GM19328 (cell line): ENCODE measurements at regions not wholly inside any gene's neighbourhood (a gene's known extent, or its start where the extent isn't known, plus 50 kb on each side); places are given as distances from the start of the nearest gene placed in this dataset.
"Not testable (repeated sequence)": the region's sequence is repeated elsewhere in the genome, so short reads cannot be mapped to it uniquely, and the experiment has no call there.

ENCODE experiments used
- ATAC-seq: cut with Tn5 transposase; IDR thresholded peaks from one replicate; pipeline ENCODE4 v1.9.1; 2021; ENCODE audit warnings: mild to moderate bottlenecking, moderate library complexity; ENCODE audit not compliant: unreplicated experiment

GRCh38 chr15:79538527-79538926, 106.4 kb downstream of the MINAR1 start:
- ATAC-seq: no peak

DNA sequence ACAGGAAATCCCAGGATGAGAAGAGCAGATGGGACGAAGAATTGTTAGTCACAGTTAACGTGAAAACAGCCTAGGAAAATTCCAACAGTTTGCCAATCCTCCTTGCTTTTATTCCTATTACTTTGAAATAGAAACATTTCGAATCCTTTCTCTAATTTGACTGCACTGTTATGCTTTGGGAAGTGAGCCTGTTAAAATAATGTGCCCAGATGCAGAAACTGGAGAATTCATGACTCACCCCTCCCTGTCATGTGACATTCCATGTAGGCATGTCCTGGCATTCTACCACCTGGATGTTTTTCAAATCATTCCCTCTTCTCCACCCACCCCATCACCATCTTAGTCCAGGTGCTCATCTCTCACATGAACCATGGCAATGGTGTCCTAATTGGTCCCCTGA, 107.3 kb downstream of the MINAR1 start:
- ATAC-seq: no peak

DNA sequence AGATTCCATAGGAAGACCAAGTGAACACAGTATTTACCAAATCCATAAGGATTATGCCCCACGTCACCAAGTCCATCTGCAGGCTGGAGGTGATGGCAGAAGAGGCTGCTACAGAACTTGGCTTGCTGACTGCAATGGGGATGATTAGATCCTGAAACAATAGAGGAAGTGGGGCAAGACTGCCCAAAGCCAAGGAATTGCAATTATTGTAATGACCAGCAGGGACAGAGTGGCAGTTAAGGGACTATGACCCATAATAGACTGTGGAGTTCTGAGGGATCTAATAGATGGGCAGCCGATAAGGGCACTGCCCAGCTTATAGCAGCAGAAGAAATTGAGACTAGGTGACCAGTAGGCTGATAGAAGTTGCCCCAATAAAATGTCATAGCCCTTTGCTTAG, 108.4 kb downstream of the MINAR1 start:
- no peak for ATAC-seq

DNA sequence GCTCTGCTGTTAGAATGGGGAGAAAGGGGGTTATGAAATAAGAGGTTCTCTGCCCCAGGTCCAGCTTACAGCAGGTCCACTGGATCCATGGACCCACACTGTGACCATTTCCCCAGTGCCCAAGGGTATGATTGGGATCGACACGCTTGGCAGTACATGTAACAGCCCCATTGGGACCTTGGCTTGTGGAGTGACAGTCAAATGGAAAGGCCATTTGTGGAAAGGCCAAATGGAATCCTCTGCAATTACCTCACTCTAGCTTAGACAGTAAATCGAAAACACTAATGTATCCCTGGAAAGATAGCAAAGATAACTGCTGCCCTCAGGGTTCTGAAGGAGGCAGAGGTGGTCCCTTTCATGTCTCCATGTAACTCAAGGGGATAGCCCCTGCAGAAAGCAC, 109.1 kb downstream of the MINAR1 start:
- no peak for ATAC-seq

DNA sequence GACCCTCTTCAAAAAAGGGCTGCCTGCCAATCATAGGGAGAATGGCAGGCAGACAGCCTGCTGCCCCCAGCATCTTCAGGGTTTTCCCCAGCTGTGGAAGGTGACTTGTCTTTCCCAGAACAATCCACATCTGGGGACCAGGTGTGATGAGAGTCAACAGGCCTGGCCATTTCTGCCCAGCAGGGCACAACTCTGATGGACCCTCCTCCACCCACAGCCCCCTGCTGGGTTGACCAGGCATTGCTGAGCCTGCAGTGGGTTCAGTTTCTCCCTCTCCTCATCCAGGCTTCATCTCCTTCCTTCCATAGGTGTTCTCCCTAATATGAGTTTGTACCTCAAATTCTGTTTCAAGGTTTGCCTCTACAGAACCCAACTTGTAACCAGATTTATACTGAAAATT, 111.0 kb downstream of the MINAR1 start:
- ATAC-seq: no peak

DNA sequence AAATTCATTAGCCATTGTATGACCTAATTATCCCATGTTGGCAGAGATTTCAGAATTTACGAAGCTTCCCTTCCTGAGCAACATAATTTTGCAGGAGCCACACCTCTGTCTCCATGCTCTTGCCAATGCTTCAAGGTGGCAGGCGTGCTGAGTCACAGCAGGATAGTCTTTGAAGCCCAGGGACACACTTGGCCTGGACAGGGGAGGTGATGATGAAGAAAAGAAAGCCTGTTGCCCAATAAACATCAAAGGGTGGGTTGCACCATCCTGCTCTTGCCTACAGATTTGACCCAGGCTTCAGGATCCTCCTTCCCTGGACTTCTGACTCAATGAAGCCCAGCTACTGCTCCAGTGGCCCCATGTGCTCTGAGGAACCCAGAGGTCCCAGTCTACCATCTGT, 117.1 kb downstream of the MINAR1 start:
- ATAC-seq: no peak

GRCh38 chr15:79560384-79560783, 128.2 kb downstream of the MINAR1 start:
- no peak for ATAC-seq

- no peak for ATAC-seq
Observed at GRCh38 chr15:79561982-79562381, 129.8 kb downstream of the MINAR1 start.

GRCh38 chr15:79562403-79562815, 130.3 kb downstream of the MINAR1 start:
- ATAC-seq: no peak

DNA sequence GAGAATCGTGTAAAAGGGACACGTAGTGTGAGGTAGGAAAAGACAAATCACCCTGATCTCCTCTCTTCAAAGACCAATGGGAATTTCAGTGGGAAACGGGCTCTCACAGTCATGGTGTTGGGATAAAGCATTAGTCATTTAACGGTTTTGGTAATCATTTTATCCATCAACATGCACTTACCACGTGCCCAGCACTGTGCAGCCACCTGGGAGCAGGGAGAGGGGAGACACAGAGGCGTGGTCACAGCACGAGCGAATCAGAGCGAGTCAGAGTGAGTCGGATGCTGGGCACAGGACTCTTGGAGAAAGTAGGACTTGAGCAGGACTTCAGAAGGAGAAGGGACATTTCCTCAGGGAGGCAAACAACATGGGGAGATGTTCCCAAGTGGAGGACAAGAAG, 130.8 kb downstream of the MINAR1 start:
- no peak for ATAC-seq

DNA sequence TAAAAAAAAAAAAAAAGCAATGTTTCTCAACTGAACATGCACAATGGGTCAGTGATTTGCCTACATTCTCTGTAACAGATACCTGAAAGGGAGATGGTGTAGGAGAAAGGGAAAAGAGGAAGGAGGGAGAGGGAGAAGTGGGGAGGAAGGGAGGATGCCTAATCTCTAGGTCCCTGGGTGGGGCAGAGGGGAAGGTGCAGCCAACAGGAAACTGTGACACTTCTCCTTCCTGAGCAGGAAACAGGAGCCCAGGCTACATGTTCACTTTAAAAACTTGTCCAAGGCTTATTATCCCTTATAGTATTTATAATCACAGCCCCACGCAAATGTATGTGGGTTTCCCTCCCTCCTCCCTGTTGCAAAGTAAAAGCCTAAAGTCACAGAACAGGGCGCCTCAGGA, 137.9 kb downstream of the MINAR1 start:
- ATAC-seq: no peak

GRCh38 chr15:79572691-79573404, 140.7 kb downstream of the MINAR1 start:
- ATAC-seq: no peak

DNA sequence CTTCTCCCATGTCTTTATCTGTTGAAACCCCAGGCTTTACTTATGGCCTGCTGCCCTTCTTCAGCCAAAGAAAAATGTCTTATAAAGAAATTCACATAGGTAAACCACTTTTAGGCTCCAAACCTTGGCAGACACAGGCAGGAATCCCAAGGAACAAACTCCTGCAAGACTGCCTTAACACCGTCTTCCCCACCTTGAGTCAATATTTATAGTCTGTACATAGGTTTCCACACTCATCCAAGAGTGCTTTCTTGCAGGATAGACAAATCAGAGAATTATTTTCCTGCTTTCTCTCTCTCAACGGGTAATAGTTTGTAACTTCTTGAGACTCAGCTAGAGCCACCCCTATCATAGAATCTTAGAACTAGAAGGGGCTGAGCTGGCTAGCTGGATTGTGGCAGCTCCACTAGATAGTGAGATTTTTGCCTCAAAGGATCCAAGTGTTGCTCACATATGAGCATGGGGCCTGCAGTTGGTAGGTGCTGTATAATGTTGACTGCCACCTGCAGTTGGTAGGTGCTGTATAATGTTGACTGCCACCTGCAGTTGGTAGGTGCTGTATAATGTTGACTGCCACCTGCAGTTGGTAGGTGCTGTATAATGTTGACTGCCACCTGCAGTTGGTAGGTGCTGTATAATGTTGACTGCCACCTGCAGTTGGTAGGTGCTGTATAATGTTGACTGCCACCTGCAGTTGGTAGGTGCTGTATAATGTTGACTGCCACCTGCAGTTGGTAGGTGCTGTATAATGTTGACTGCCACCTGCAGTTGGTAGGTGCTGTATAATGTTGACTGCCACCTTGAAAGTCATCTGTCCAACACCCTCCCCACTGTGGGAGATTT, 142.5 kb downstream of the MINAR1 start:
- ATAC-seq: not testable (repeated sequence)

DNA sequence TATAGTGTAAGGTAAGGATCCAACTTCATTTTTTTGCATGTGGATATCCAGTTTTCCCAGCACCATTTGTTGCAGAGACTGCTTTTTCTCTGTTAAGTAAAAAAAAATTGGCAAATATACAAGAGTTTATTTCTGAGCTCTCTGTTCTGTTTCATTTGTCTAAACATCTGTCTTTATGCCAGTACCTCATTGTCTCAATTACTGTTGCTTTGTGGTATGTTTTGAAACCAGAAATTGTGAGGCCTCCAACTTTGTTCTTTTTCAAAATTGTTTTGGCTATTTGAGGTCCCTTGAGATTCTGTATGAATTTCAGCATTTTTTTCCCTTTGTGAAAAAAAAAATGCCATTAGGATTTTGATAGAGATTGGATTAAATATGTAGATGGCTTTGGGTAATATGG, 150.5 kb downstream of the MINAR1 start:
- no peak for ATAC-seq

DNA sequence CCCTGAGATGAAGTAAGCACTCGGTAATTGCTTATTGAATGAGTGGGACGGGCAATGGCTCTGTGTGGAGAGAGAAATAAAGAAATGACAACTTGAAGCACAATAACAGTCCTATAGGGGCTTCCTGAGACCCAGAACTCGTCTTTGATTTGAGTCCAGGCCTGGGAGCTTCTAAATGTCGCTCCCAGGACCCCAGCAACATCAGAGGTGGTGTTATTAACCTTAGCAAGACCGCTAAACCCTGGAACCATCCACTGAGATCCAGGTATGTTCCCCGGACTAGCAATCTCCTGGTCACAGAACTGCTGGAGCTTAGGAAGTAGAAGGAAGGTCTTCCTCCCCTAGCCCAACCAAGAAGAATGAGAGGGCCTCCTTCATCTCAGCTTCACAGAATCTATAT, 160.0 kb downstream of the MINAR1 start:
- ATAC-seq: no peak

- no peak for ATAC-seq
Observed at GRCh38 chr15:79593119-79593869, 161.2 kb downstream of the MINAR1 start.

GRCh38 chr15:79595306-79595705, 163.2 kb downstream of the MINAR1 start:
- no peak for ATAC-seq

DNA sequence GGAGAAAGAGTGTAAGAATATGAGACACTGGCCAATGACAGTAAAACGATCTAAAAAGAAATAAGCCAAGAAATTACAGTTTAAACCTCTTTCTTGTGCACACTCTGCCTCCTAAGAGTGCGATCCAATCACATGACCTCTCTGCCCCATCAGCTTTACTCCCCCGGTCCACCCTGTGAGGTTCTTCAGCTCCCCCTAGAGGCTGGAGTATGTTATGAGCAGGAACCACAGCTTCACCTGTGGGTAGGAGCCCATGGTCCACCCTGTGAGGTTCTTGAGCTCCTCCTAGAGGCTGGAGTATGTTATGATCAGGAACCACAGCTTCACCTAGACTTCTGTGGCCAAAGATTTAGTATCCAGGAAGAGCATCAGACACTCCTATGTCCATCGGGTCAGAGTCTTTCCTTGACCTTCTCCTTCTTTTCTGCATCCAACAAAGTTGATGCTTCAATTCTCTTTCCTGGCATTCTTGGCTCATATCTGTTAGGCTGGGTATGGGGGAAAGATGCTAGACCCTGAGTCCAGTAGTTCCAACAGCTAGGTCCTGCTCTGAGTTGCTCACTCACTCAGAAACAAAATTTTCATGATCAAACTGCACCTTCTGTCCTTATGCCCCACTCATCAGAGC, 164.0 kb downstream of the MINAR1 start:
- peak; percentile 96 for ATAC-seq

DNA sequence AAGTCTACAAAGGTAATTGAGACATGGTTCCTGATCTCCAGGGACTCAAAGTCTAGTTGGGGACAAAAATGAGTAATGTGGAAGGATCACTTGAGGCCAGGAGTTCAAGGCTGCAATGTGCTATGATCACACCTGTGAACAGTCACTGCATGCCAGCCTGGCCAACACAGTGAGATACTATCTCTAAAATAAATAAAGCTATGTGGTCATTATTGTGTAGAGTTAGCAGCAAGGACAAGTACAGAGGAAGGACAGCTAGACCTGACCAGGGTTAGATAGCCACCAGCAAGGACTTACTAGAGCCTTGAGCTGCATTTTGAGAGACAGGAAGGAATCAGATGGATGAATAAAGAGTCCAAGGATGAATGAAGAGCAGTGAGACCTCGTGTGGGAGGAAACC, 166.5 kb downstream of the MINAR1 start:
- ATAC-seq: no peak

GRCh38 chr15:79601405-79602086, 169.4 kb downstream of the MINAR1 start:
- ATAC-seq: no peak

DNA sequence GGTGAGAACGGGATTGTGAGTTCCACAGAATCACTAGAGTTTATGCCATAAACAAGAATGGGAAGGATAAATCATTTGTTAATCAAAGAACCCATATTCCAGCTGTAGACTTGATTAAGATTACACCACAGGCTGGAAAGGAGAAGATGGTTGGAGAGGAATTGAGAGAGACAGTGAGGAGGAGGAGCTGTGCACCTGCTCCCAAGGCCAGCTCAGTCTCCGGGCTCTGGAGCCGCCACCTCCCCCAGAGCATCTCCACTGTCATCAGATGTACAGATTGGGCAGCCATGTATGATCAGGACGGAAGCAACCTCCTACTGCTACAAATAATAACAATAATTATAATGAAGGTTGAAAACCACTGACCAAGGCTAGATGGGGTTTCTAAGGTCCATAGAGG, 170.0 kb downstream of the MINAR1 start:
- ATAC-seq: no peak
